ENCODE measurements at regions not wholly inside any gene's neighbourhood (a gene's known extent, or its start where the extent isn't known, plus 50 kb on each side); places are given as distances from the start of the nearest gene placed in this dataset.

DNA sequence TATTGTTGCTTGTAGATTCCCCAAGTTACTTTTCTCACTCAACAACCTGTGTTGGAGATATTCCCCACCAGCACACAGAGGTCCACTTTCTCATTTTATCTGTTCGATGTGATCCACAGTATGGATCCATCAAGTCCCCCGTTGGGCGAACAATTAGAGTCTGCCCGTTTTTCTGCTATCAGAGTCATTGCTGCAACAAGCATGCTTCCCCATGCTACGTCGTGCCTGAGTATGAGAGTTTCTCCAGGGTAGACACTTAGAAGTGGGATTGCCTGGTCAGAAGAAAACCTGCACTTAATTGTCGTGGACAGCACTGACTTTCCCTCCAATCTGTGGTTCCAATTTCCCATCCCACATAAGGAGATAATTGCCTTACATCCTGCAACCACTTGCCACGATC lies 62.7 kb upstream of the SHOX start:
- TF ChIP-seq YY1 (IDR thresholded peaks at IDR 0.05; ENCODE audit: insufficient read depth, insufficient read length) (no peak), ZNF274 (IDR thresholded peaks at IDR 0.05; ENCODE audit: low read depth, low read length) (no peak), SUZ12 (IDR thresholded peaks at IDR 0.05; ENCODE audit: extremely low read depth, insufficient read depth, insufficient read length) (no peak)

Measured in NT2/D1 (cell line).